ENCODE measurements at regions not wholly inside any gene's neighbourhood (a gene's known extent, or its start where the extent isn't known, plus 50 kb on each side); places are given as distances from the start of the nearest gene placed in this dataset.
"Not testable (repeated sequence)": the region's sequence is repeated elsewhere in the genome, so short reads cannot be mapped to it uniquely, and the experiment has no call there.

DNA sequence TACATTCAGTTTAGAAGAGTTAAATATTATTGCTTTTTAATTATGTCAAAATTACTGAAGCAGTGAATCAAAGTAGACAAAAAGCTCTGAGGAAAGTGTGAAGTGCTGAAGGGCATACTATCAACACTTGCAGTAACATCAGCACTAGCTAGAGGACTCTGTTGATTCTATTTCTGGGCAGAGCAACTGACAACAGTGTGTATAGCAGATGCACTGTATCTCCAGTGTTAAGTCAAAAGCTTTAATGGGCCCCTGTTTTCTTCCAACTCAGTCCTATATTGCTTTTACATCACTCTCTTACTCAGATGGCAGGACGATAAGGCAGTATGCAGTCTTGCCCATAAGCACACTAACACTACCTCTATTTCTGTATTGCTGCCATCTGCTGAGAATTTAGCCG is 435.2 kb upstream of the AMOT start:
- peak; percentile 28 for DNase-seq

- DNase-seq, result peak; percentile 64
Observed at GRCh38 chrX:113274791-113275190, 434.2 kb upstream of the AMOT start.

DNA sequence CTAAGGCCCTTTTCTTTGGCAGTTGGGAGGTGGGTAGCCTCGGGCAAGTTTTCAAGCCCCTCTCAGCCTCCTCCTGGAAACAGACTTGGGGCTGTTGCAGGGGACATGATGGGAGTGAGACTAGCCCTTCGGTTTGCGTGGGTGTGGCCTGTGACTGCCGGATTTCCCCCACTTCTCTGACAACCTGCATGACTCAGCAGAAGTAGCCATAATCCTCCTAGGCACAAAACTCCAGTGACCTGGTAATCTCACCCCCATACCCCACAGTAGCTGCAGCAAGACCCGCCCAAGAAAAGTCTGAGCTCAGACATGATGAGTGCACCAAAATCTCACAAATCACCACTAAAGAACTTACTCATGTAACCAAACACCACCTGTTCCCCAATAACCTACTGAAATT is 433.7 kb upstream of the AMOT start:
- DNase-seq, result peak; percentile 63

DNA sequence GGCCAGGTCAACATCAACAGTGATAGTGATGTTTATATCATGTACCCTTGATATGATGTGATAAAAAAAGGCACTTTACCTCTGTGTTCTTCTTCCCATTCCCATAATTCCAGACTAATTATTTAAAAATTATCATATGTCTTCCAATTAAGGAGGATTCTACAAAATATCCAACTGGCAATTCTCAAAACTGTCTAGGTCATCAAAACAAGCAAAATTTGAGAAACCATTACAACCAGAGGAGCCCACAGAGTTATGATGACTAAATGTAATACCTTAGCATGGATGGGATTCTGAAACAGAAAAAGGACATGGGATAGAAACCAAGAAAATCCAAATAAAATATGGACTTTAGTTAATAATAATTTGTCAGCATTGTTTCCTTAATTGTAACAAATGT is 428.6 kb upstream of the AMOT start:
- DNase-seq, result no peak

GRCh38 chrX:113260474-113260873 is 419.8 kb upstream of the AMOT start:
- peak; percentile 15 for DNase-seq

GRCh38 chrX:113222305-113222704 is 381.7 kb upstream of the AMOT start:
- peak; percentile 1 for DNase-seq

DNA sequence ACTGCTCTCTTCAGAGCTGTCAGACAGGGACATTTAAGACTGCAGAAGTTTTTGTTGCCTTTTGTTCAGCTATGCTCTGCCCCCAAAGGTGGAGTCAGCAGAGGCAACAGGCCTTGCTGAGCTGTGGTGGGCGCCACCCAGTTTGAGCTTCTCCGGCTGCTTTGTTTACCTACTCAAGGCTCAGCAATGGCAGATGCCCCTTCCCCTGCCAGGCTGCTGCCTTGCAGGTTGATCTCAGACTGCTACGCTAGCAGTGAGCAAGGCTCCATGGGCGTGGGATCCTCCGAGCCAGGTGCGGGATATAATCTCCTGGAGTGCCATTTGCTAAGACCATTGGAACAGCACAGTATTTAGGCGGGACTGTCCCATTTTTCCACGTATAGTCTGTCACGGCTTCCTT is 371.4 kb upstream of the AMOT start:
- DNase-seq, result no peak

- no peak for DNase-seq
Observed at GRCh38 chrX:113202601-113203000, 362.0 kb upstream of the AMOT start.

- DNase-seq, result no peak
Observed at GRCh38 chrX:113195949-113196348, 355.3 kb upstream of the AMOT start.

DNA sequence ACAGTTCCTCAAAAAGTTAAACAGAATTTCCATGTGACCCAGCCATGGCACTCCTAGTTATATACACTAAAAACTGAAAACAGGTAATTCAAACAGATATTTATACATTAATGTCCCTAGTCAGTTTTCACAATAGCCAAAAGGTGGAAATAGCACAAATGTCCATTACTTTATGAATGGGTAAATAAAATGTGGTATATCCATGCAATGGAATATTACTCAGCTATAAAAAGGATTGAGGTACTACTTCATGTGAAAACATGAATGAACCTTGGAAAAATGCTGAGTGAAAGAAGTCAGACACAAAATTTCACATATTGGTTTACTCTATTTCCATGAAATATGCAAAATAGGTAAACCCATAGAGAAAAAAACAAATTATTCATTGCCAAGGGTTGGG is 351.8 kb upstream of the AMOT start:
- DNase-seq, result no peak

DNA sequence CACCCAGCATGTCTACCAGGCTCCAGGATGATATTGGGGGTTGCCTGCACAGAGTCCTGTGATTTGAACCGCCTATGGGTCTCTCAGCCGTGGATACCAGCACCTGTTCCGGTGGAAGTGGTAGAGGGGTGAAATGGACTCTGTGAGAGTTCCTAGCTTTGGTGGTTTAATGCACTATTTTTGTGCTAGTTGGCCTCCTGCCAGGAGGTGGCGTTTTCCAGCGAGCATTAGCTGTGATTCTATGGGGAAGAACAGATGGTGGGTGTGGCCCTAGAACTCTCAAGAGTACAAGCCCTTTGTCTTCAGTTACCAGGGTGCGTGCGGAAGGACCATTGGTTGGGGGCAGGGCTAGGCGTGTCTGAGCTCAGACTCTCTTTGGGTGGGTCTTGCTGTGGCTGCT is 316.9 kb upstream of the AMOT start:
- DNase-seq, result no peak

DNA sequence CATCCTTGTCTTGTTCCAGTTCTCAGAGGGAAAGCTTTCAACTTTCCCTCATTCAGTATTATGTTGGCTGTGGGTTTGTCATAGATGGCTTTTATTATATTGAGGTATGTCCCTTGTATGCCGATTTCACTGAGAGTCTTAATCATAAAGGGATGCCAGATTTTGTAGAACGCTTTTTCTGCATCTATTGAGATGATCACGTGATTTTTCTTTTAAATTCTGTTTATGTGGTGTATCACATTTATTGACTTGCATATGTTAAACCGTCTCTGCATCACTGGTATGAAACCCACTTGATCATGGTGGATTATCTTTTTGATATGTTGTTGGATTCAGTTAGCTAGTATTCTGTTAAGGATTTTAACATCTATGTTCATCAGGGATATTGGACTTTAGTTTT is 313.7 kb upstream of the AMOT start:
- DNase-seq, result not testable (repeated sequence)

DNA sequence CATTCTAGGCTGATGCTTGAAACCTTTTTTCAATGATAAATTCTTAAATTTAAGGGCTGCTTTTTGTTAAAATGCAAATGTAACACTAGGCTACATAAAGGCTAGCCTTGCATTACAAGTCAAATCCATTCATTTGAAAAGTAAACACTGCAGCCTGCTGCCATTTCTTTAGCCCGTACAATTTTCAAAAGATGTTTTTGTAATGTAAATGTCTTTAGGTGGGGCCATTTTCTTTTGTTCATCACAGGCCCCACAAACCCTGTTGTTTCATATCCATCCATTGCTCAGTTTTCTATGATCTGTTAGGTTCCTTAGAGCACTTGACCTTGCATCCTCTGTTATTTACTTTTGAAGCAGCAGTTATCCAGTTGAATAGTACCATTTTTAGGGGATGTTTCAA is 296.2 kb upstream of the AMOT start:
- DNase-seq, result no peak

- no peak for DNase-seq
Observed at GRCh38 chrX:113133316-113133715, 292.7 kb upstream of the AMOT start.

DNA sequence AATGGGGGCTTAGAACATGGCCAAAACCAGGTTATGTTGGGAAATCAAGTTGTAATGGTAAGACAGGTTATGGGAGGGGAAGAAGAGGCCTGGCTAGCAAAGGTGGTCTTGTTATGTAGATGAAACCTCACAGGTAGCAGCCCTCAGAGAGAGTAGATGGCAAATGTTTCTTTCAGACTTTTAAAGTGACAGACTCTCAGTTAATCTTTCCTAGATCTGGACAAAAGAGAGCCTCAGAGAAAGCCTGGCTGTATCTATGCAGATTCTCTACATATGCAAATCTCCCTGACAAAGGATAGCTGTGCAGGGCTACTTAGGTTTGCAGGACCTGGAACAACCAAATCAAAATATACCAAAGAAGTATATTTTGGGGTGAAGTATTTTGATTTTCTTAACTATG is 284.1 kb upstream of the AMOT start:
- no peak for DNase-seq

DNA sequence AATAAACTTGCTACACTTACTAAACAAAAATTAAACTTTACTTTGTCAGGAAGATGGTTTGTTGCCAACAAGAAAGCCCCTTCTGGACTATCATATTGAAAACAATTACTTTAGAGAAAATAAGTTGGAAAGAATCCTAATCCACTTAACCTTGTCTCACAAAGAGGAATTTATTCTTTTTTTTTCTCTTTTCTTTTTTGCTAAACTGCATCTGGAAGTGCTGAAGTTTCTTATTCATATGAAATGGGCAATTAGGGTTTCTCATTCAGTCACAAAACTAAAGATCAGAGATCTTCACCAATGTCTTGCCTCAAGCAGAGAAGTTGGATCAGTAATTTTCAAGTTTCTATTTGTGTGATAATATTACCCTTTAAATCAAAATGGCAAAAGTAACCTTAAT is 234.9 kb upstream of the AMOT start:
- no peak for DNase-seq

DNA sequence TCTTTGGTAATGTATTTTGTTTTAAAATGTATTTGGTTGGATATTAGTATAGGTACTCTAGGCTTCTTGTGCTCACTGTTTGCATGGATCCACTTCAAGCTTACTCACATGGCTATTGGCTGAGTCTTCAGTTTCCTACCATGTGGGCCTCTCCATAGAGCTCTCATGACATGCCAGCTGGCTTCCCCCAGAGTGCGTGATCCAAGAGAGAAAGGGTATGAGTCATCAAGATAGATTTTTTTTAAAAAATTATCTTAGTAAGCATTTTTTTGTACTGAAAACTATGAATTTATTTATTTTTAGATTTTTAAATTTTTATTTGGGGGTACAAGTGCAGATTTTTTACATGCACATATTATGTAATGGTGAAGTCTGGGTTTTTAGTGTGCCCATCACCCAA is 219.1 kb upstream of the AMOT start:
- DNase-seq, result no peak

- DNase-seq, result no peak
Observed at GRCh38 chrX:113058634-113059033, 218.0 kb upstream of the AMOT start.

DNA sequence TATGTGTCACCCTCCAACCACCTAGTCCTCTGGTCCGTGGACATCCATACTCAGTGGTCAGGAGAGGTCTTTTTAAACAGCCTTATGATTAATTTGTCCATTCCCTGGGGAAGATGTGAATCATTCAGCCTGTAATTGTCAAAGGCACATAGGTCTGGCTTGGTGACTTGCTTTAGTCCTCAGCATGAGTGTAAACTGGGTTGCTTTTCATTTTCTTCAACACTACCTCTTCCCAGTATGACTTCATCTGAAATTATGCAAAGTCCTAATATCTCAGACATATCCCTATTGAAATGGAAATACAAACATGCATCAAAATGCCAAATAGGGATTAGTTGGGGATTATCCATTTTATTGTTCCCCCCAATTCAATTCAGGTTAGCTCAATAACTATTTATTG is 208.3 kb upstream of the AMOT start:
- DNase-seq, result no peak

GRCh38 chrX:113048480-113048879 is 207.8 kb upstream of the AMOT start:
- no peak for DNase-seq

DNA sequence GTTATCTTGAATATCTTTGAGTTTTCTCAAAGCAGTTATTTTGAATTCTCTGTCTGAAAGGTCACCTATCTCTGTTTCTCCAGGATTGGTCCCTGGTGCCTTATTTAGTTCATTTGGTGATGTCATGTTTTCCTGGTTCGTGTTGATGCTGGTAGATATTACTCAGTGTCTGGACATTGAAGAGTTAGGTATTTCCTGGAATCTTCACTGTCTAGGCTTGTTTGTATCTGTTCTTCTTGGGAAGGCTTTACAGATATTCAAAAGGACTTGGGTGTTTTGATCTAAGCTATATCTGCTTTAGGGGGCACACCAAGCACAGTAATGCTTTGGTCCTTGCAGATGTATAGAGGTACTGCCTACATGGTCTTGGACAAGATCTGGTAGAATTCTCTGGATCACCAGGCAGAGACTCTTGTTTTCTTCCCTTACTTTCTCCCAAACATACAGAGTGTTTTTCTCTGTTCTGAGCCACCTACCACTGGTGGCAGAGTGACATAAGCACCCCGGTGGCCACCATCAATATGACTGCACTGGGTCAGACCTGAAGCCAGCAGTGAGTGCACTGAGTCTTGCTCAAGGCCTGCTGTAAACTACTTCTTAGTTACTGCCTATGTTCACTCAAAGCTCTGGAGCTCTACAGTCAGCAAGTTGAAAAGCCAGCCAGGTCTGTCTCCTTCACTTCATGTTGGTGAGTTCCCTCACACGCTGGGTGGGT is 193.5 kb upstream of the AMOT start:
- DNase-seq, result no peak

DNA sequence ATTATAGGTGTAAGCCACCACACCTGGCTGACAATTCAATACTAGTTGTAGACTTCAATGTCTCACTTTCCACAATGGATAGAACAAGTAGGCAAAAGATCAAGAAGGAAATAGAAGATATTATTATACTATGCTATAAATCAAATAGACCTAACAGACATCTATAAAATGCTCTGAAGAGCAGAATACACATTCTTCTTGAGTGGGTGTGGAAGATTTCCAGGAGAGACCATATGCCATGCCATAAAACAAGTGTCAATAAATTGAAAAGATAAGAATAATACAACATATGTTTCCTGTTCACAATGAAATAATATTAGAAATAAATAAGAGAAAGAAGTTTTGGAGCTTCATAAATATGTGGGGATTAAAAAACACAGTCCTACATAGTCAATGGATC is 179.3 kb upstream of the AMOT start:
- no peak for DNase-seq

DNA sequence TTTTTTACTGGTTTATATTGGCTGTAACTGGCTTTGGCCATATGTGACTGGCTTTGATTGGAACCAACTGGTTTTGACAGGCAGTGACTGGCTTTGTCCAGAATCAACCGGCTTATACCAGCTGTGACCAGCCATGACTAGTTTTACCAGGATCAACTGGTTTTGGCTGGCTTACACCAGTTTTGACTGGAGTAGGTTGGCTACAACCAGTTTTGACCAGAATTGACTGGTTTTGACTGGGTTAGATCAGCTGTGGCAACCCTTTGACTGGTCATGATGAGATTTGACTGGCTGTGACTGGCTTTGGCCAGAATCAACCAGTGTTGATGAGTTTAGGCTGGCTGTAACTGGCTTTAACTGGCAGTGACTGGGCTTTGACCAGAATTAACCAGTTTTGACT is 169.2 kb upstream of the AMOT start:
- no peak for DNase-seq

DNA sequence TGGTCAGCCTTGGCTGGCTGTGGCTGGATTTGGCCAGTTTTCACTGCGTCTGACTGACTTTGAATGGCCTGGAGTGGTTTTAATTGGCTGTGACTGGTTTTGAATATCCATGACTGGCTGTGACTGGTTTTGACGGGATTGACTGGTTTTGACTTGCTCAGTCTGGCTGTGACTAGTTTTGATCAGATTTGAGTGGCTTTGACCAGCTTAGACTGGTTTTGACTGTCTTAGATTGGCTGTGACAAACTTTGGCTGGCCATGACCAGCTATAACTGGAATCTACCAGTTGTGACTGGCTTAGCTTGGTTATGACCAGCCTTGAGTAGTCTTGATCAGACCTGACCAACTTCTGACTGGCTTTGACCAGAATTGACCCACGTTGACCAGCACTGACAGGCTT is 168.4 kb upstream of the AMOT start:
- DNase-seq, result no peak

- no peak for DNase-seq
Observed at GRCh38 chrX:113001836-113002235, 161.2 kb upstream of the AMOT start.

DNA sequence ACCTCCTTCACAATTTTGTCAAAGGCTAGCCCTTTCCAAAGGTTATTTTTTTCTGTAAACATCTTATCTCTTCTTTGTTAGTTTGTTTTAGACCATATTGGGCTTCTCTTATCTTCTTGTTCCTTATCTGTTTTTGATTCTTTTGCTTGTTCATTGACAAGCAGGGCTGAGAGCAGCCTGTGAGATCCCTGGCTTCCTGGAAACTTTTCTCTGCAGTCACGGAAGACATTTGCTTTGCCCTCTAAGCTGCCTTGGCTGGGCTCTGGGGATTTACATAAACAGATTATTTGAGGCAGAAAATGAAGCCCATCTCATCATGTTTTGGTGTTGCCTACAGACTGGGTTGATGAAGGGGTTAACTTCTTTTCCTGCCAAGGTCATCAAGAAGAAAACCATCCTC is 157.4 kb upstream of the AMOT start:
- DNase-seq, result no peak

Data from OCI-M1 (cell line).